PC-3 (cell line): ENCODE measurements at regions not wholly inside any gene's neighbourhood (a gene's known extent, or its start where the extent isn't known, plus 50 kb on each side); places are given as distances from the start of the nearest gene placed in this dataset.

Experiments used
- EZH2phosphoT487 ChIP-seq: fragments of 300-600 bp; sonication (generic); IDR thresholded peaks from 2 replicates; pipeline ENCODE4 v1.6.1; 2018; ENCODE audit warnings: mild to moderate bottlenecking, antibody characterized with exemption, low read length, borderline replicate concordance
- TF ChIP-seq, protein P1 (sequence below): fragments of 300-600 bp; sonication (generic); conservative IDR thresholded peaks from 2 replicates; pipeline ENCODE4 v1.5.1; 2017; ENCODE audit warnings: antibody characterized with exemption, low read depth, mild to moderate bottlenecking, low read length

DNA sequence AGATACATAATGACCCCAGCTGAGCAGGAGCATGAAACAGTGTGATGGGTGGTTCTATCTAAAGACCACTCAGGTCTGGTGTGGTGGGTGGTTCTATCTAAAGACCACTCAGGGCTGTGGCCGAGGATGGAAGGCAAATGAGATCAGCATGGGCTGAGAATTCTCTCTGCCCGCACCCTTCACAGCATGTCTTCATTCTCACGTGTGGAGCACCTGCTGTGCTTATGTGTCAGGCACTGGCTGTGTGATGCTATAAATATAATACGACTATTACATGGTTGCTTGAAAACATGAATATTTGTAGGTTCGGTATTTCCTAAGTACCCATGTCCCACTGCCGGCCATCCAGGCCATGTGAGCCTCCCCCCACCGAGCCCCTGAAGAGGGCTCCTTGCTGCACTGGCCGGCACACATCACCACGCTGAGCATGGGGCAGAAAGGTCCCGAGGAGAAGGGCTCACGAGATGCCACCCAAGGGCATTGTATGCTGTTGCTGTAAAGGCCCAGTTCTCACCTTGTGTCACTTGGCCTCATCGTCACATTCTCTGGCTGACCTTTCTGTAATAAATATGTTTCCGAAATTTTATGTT lies 810.2 kb downstream of the UQCRFS1 start:
- TF ChIP-seq, protein P1, sequence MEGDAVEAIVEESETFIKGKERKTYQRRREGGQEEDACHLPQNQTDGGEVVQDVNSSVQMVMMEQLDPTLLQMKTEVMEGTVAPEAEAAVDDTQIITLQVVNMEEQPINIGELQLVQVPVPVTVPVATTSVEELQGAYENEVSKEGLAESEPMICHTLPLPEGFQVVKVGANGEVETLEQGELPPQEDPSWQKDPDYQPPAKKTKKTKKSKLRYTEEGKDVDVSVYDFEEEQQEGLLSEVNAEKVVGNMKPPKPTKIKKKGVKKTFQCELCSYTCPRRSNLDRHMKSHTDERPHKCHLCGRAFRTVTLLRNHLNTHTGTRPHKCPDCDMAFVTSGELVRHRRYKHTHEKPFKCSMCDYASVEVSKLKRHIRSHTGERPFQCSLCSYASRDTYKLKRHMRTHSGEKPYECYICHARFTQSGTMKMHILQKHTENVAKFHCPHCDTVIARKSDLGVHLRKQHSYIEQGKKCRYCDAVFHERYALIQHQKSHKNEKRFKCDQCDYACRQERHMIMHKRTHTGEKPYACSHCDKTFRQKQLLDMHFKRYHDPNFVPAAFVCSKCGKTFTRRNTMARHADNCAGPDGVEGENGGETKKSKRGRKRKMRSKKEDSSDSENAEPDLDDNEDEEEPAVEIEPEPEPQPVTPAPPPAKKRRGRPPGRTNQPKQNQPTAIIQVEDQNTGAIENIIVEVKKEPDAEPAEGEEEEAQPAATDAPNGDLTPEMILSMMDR: no peak
- no peak for TF ChIP-seq EZH2phosphoT487
